ENCODE measurements at regions not wholly inside any gene's neighbourhood (a gene's known extent, or its start where the extent isn't known, plus 50 kb on each side); places are given as distances from the start of the nearest gene placed in this dataset.

DNA sequence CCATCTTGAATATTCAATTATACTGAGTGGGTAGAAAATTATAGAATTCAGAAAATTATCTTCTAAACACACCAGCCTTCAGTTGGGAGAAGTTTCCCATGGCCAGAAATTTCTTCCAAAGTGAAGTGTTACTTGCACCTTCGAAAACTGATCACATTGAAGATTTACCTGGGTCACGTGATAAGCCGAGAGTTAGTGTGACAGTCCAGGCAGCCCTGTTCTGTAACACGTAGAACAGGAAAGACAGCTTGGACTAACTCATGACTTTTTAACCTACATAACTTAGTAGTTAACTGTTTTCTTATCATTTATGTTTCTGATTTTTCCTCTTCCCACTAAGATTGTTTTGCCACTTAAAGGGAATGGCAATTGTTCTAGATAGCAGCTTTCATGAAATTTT, 118.3 kb upstream of the MTHFD1L start:
- TF ChIP-seq, protein P1, sequence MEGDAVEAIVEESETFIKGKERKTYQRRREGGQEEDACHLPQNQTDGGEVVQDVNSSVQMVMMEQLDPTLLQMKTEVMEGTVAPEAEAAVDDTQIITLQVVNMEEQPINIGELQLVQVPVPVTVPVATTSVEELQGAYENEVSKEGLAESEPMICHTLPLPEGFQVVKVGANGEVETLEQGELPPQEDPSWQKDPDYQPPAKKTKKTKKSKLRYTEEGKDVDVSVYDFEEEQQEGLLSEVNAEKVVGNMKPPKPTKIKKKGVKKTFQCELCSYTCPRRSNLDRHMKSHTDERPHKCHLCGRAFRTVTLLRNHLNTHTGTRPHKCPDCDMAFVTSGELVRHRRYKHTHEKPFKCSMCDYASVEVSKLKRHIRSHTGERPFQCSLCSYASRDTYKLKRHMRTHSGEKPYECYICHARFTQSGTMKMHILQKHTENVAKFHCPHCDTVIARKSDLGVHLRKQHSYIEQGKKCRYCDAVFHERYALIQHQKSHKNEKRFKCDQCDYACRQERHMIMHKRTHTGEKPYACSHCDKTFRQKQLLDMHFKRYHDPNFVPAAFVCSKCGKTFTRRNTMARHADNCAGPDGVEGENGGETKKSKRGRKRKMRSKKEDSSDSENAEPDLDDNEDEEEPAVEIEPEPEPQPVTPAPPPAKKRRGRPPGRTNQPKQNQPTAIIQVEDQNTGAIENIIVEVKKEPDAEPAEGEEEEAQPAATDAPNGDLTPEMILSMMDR (IDR thresholded peaks at IDR 0.05; ENCODE audit: extremely low read depth, insufficient read depth, missing control alignments) = no peak
- in situ Hi-C loops (cut with MboI; ENCODE audit: low pct_unique_long_range_greater_than_20kb, low sequenced_read_pairs, unreplicated experiment) = no loop called here
- DNase-seq (ENCODE audit: low spot score) = no peak

DNA sequence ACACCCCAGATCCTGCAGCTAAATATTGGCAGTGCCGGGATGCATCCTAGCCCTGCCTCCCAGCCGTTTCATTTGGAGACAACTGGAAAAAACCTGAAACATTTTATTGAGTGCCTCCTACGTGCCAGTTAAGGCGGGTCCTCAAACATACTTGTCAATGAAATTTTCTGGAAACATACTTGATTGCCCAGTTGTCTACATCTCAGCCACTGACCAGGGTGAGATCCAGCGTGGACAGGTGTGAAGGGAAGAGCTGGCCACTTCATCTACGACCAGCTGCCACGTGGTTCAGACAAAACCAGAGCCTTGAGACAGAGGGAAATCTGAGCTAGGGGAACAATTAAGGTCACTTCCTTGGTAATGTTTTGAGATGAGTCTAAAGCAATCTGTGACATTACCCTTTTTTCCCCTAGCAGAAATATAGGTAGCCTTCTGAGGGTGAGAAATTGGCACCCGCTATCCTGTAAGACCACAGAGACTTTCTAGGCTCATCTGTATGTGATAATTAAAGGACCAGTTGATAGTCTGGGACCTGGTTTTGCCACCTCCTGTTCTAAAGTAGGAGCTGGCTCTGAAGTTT, 116.3 kb upstream of the MTHFD1L start:
- TF ChIP-seq, protein P1 (IDR thresholded peaks at IDR 0.05; ENCODE audit: extremely low read depth, insufficient read depth, missing control alignments) = no peak
- no peak for DNase-seq (ENCODE audit: low spot score)
- in situ Hi-C loops (cut with MboI; ENCODE audit: low pct_unique_long_range_greater_than_20kb, low sequenced_read_pairs, unreplicated experiment) = no loop called here

DNA sequence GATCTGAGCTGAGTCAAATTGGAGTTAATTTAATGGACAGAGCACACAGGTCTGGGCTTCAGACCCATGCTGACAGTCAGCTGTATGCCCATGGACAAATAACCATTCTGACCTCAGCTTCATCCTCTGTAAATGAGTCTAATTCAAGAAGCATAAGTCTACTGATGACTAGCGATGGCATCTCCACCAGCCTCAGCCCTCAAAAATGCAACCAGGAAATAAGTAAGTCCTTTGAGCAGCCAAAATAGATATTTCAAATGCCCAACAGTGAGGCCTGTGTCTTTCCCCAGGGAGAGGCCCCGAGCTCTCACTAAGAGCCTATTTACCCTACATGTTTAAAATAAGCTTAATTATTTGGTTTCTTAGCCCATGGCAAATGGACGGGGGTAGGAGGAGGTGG, 114.2 kb upstream of the MTHFD1L start:
- DNase-seq (ENCODE audit: low spot score) = no peak
- in situ Hi-C loops (cut with MboI; ENCODE audit: low pct_unique_long_range_greater_than_20kb, low sequenced_read_pairs, unreplicated experiment) = no loop called here

GRCh38 chr6:150752409-150752808, 113.1 kb upstream of the MTHFD1L start:
- in situ Hi-C loops (cut with MboI; ENCODE audit: low pct_unique_long_range_greater_than_20kb, low sequenced_read_pairs, unreplicated experiment) = no loop called here
- TF ChIP-seq, protein P1 (IDR thresholded peaks at IDR 0.05; ENCODE audit: extremely low read depth, insufficient read depth, missing control alignments) = no peak
- no peak for DNase-seq (ENCODE audit: low spot score)

More for the DNA sequence above, 114.2 kb upstream of the MTHFD1L start:
- TF ChIP-seq, protein P1 (IDR thresholded peaks at IDR 0.05; ENCODE audit: extremely low read depth, insufficient read depth, missing control alignments) = no peak

DNA sequence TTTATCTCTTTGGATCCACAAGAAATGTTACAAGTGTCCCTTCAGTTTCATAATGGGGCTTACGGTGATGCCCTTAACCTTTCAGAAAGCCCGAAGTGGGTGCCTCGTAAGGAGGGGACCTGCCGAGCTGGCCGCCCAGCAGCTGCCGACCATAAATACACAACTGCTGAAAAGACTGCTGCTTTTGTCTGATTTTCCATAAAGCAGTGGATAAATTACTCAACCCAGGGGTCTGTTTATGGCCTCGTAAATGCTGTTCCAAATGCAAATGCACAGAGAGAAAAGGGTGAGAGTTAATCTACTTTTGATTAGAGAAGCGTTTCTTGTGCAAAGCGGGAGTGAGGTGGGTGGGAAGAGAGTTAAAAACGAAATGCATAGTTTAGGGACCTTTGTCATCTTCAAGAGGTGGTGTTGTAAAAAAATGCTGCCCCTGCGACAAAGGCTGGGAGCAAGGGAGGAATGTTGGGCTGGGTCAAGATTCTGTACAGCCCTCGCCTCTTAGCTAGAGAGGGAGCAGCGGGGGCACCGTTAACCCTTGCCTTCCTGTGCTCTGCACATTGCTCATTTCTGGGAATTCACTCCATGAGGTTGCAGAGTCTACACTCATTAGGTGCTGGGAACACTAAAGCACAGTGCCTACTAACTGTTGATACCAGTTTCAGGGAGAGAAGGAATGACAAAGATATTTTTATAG, 112.0 kb upstream of the MTHFD1L start:
- TF ChIP-seq, protein P1 (IDR thresholded peaks at IDR 0.05; ENCODE audit: extremely low read depth, insufficient read depth, missing control alignments) = no peak
- no peak for DNase-seq (ENCODE audit: low spot score)
- in situ Hi-C loops (cut with MboI; ENCODE audit: low pct_unique_long_range_greater_than_20kb, low sequenced_read_pairs, unreplicated experiment) = no loop called here

DNA sequence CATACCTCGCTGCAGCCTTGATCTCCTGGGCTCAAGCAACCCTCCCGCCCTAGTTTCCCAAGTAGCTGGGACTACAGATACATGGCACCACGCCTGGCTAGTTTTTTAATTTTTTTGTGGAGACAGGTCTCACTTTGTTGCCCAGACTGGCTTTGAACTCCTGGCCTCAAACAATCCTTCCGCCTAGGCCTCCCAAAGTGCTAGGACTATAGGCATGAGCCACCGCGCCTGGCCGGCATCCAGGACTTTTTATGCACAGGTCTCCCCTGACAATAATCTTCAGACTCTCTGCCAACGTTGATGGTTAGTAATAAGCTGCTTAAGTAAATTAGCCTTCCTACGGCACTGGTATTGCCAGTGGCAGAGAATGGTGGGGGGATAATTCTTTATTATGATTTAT, 110.5 kb upstream of the MTHFD1L start:
- TF ChIP-seq, protein P1 (IDR thresholded peaks at IDR 0.05; ENCODE audit: extremely low read depth, insufficient read depth, missing control alignments) = no peak
- in situ Hi-C loops (cut with MboI; ENCODE audit: low pct_unique_long_range_greater_than_20kb, low sequenced_read_pairs, unreplicated experiment) = no loop called here
- no peak for DNase-seq (ENCODE audit: low spot score)

All from GM13977 (cell line).